ENCODE measurements at regions not wholly inside any gene's neighbourhood (a gene's known extent, or its start where the extent isn't known, plus 50 kb on each side); places are given as distances from the start of the nearest gene placed in this dataset. TPM values are rescaled to one million over a fixed set of nuclear protein-coding genes. Genes with fewer than 3 reads are reported as not detected.

DNA sequence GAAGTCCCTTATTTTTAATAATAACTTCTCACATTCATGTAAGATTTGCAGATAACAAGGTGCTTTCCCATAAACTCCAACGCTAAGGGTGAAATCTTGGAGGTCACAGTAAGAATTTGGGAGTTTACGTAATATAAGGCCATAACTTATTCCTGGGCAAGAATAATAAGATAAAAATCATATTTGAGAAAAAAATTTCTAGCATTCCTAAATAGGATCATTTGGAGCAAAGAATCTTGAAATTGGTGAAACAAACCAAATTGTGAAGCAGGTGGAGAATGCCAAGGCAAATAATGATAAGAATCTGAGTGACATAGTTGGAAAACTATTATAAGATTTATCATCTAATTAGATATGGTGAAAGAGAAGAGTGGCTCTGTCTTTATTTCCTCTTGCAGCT lies 50.4 kb upstream of the FGF16 start:
- Histone ChIP-seq H3K36me3 (no peaks in the 10 kb centered on the region), H3K4me3 (no peak overlapping the region), H3K27me3 (no peaks in the 10 kb centered on the region), H3K9me3 (no peaks in the 10 kb centered on the region), H3K4me1 (no peaks in the 10 kb centered on the region), H3K27ac (no peak overlapping the region)
- TF ChIP-seq POLR2A (IDR thresholded peaks at IDR 0.05) (no peak), EP300 (IDR thresholded peaks at IDR 0.05) (no peak)
- TF ChIP-seq, protein P1, sequence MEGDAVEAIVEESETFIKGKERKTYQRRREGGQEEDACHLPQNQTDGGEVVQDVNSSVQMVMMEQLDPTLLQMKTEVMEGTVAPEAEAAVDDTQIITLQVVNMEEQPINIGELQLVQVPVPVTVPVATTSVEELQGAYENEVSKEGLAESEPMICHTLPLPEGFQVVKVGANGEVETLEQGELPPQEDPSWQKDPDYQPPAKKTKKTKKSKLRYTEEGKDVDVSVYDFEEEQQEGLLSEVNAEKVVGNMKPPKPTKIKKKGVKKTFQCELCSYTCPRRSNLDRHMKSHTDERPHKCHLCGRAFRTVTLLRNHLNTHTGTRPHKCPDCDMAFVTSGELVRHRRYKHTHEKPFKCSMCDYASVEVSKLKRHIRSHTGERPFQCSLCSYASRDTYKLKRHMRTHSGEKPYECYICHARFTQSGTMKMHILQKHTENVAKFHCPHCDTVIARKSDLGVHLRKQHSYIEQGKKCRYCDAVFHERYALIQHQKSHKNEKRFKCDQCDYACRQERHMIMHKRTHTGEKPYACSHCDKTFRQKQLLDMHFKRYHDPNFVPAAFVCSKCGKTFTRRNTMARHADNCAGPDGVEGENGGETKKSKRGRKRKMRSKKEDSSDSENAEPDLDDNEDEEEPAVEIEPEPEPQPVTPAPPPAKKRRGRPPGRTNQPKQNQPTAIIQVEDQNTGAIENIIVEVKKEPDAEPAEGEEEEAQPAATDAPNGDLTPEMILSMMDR (IDR thresholded peaks at IDR 0.05) = no peak
- DNase-seq (ENCODE audit: low spot score in 2 of 2) = no peak
- WGBS, 2 donors = 77 to 82% methylated on average over 2 of the region's 2 CpGs

Small RNAs in the stretch of these regions (small RNA-seq; reads per million reads assigned to genes)
- not detected for gene MIR325
- not detected for gene RNA5SP509

All from tibial nerve (tissue), 4 donors.